DMS 273 treated with DMSO at 0.1 percent for 48 hours (cell line): ENCODE measurements at regions not wholly inside any gene's neighbourhood (a gene's known extent, or its start where the extent isn't known, plus 50 kb on each side); places are given as distances from the start of the nearest gene placed in this dataset.
"Not testable (repeated sequence)": the region's sequence is repeated elsewhere in the genome, so short reads cannot be mapped to it uniquely, and the experiment has no call there.

Experiments used
- DNase-seq: peaks from one replicate; lab custom pipeline; 2025; lab: John Stamatoyannopoulos, UW

GRCh38 chr1:30001732-30002039 is 721.7 kb downstream of the MATN1 start:
- no peak for DNase-seq

GRCh38 chr1:30001011-30001731 is 722.2 kb downstream of the MATN1 start:
- DNase-seq: no peak

- no peak for DNase-seq
Measured at GRCh38 chr1:30000266-30000665, 723.1 kb downstream of the MATN1 start.

- DNase-seq: no peak
Measured at GRCh38 chr1:29999595-29999994, 723.8 kb downstream of the MATN1 start.

- no peak for DNase-seq
Measured at GRCh38 chr1:29998686-29999085, 724.7 kb downstream of the MATN1 start.

GRCh38 chr1:29997818-29998217 is 725.6 kb downstream of the MATN1 start:
- not testable (repeated sequence) for DNase-seq

- DNase-seq: no peak
Measured at GRCh38 chr1:29993950-29994349, 729.4 kb downstream of the MATN1 start.

- DNase-seq: no peak
Measured at GRCh38 chr1:29991815-29992214, 731.6 kb downstream of the MATN1 start.

GRCh38 chr1:29991025-29991424 is 732.4 kb downstream of the MATN1 start:
- no peak for DNase-seq

GRCh38 chr1:29990304-29990703 is 733.1 kb downstream of the MATN1 start:
- no peak for DNase-seq

- DNase-seq: no peak
Measured at GRCh38 chr1:29986986-29987385, 736.4 kb downstream of the MATN1 start.

- no peak for DNase-seq
Measured at GRCh38 chr1:29985606-29985945, 737.8 kb downstream of the MATN1 start.

GRCh38 chr1:29984862-29985605 is 738.4 kb downstream of the MATN1 start:
- DNase-seq: no peak

- no peak for DNase-seq
Measured at GRCh38 chr1:29984166-29984861, 739.1 kb downstream of the MATN1 start.

GRCh38 chr1:29983321-29983720 is 740.1 kb downstream of the MATN1 start:
- no peak for DNase-seq

GRCh38 chr1:29981586-29982239 is 741.7 kb downstream of the MATN1 start:
- no peak for DNase-seq

GRCh38 chr1:29977550-29977949 is 741.2 kb downstream of the PTPRU start:
- DNase-seq: no peak

GRCh38 chr1:29975036-29975694 is 738.8 kb downstream of the PTPRU start:
- DNase-seq: no peak

GRCh38 chr1:29974316-29974724 is 738.0 kb downstream of the PTPRU start:
- DNase-seq: no peak

- no peak for DNase-seq
Measured at GRCh38 chr1:29973406-29973805, 737.1 kb downstream of the PTPRU start.

GRCh38 chr1:29972421-29973053 is 736.2 kb downstream of the PTPRU start:
- DNase-seq: no peak

- no peak for DNase-seq
Measured at GRCh38 chr1:29971703-29972102, 735.4 kb downstream of the PTPRU start.
